ENCODE measurements at regions not wholly inside any gene's neighbourhood (a gene's known extent, or its start where the extent isn't known, plus 50 kb on each side); places are given as distances from the start of the nearest gene placed in this dataset.

- TF ChIP-seq EZH2phosphoT487 (IDR thresholded peaks at IDR 0.05; ENCODE audit: borderline replicate concordance) (no peak), CTCF (conservative IDR thresholded peaks at IDR 0.05; ENCODE audit: low read length) (no peak)
- no peaks in the 10 kb centered on the region for H3K36me3 ChIP-seq (ENCODE audit: insufficient read depth, low read length)
- H3K27me3 ChIP-seq (ENCODE audit: insufficient read depth, low read length, poor library complexity, severe bottlenecking): no peaks in the 10 kb centered on the region
- H4K20me1 ChIP-seq (ENCODE audit: insufficient read depth, low read length, poor library complexity, severe bottlenecking): no peaks in the 10 kb centered on the region
- no peaks in the 10 kb centered on the region for H3K4me1 ChIP-seq (ENCODE audit: insufficient read depth, low read length, poor library complexity, severe bottlenecking)
- H3F3A ChIP-seq (ENCODE audit: low read depth): no peaks in the 10 kb centered on the region
- no peaks in the 10 kb centered on the region for H3K9me2 ChIP-seq (replicated peaks; ENCODE audit: low read depth, low read length)
- no peak overlapping the region for H3K9ac ChIP-seq (ENCODE audit: low read depth, low read length, poor library complexity, severe bottlenecking)
- H3K79me2 ChIP-seq (ENCODE audit: insufficient read depth, low read length): no peaks in the 10 kb centered on the region
- H3K4me2 ChIP-seq (ENCODE audit: low read depth, low read length, poor library complexity, severe bottlenecking): no peak overlapping the region
- no peak overlapping the region for H2AFZ ChIP-seq (ENCODE audit: low read length)
- H3K4me3 ChIP-seq (ENCODE audit: low read length, poor library complexity, severe bottlenecking): no peak overlapping the region
- H3K9me3 ChIP-seq (ENCODE audit: insufficient read depth, low read depth, low read length): no peaks in the 10 kb centered on the region
Measured at GRCh38 chr7:18210377-18210776, 182.7 kb upstream of the PRPS1L1 start.

- H3K79me2 ChIP-seq (ENCODE audit: insufficient read depth, low read length): no peaks in the 10 kb centered on the region
- H3F3A ChIP-seq (ENCODE audit: low read depth): no peaks in the 10 kb centered on the region
- no peaks in the 10 kb centered on the region for H3K4me1 ChIP-seq (ENCODE audit: insufficient read depth, low read length, poor library complexity, severe bottlenecking)
- H3K4me3 ChIP-seq (ENCODE audit: low read length, poor library complexity, severe bottlenecking): no peak overlapping the region
- no peak overlapping the region for H3K9ac ChIP-seq (ENCODE audit: low read depth, low read length, poor library complexity, severe bottlenecking)
- H3K4me2 ChIP-seq (ENCODE audit: low read depth, low read length, poor library complexity, severe bottlenecking): no peak overlapping the region
- no peaks in the 10 kb centered on the region for H3K9me2 ChIP-seq (replicated peaks; ENCODE audit: low read depth, low read length)
- H3K9me3 ChIP-seq (ENCODE audit: insufficient read depth, low read depth, low read length): no peaks in the 10 kb centered on the region
- H3K27me3 ChIP-seq (ENCODE audit: insufficient read depth, low read length, poor library complexity, severe bottlenecking): no peaks in the 10 kb centered on the region
- no peak overlapping the region for H2AFZ ChIP-seq (ENCODE audit: low read length)
- no peak for TF ChIP-seq CTCF (conservative IDR thresholded peaks at IDR 0.05; ENCODE audit: low read length)
- TF ChIP-seq EZH2phosphoT487 (IDR thresholded peaks at IDR 0.05; ENCODE audit: borderline replicate concordance): no peak
- no peaks in the 10 kb centered on the region for H3K36me3 ChIP-seq (ENCODE audit: insufficient read depth, low read length)
- H4K20me1 ChIP-seq (ENCODE audit: insufficient read depth, low read length, poor library complexity, severe bottlenecking): no peaks in the 10 kb centered on the region
Measured at GRCh38 chr7:18210788-18211187, 183.1 kb upstream of the PRPS1L1 start.

GRCh38 chr7:18212308-18212707, 184.7 kb upstream of the PRPS1L1 start:
- no peaks in the 10 kb centered on the region; the same call in 1 of the 2 replicates for H3F3A ChIP-seq (ENCODE audit: low read depth)

More at GRCh38 chr7:18212308-18212707, 184.7 kb upstream of the PRPS1L1 start:
- Histone ChIP-seq H4K20me1 (ENCODE audit: insufficient read depth, low read length, poor library complexity, severe bottlenecking) (no peaks in the 10 kb centered on the region), H3K9ac (ENCODE audit: low read depth, low read length, poor library complexity, severe bottlenecking) (no peak overlapping the region), H3K4me1 (ENCODE audit: insufficient read depth, low read length, poor library complexity, severe bottlenecking) (no peaks in the 10 kb centered on the region), H2AFZ (ENCODE audit: low read length) (no peak overlapping the region), H3K36me3 (ENCODE audit: insufficient read depth, low read length) (no peaks in the 10 kb centered on the region), H3K27me3 (ENCODE audit: insufficient read depth, low read length, poor library complexity, severe bottlenecking) (no peaks in the 10 kb centered on the region), H3K4me3 (ENCODE audit: low read length, poor library complexity, severe bottlenecking) (no peak overlapping the region), H3K79me2 (ENCODE audit: insufficient read depth, low read length) (no peaks in the 10 kb centered on the region), H3K9me2 (replicated peaks; ENCODE audit: low read depth, low read length) (no peaks in the 10 kb centered on the region), H3K9me3 (ENCODE audit: insufficient read depth, low read depth, low read length) (no peaks in the 10 kb centered on the region), H3K4me2 (ENCODE audit: low read depth, low read length, poor library complexity, severe bottlenecking) (no peak overlapping the region)
- TF ChIP-seq CTCF (conservative IDR thresholded peaks at IDR 0.05; ENCODE audit: low read length): no peak
- no peak for TF ChIP-seq EZH2phosphoT487 (IDR thresholded peaks at IDR 0.05; ENCODE audit: borderline replicate concordance)
